Endothelial cell of umbilical vein (primary cell): ENCODE measurements at regions not wholly inside any gene's neighbourhood (a gene's known extent, or its start where the extent isn't known, plus 50 kb on each side); places are given as distances from the start of the nearest gene placed in this dataset.

ENCODE experiments used
- BruUV-seq: library from RNA; stranded (reverse); fragments of 400-500 nt; replicated peaks from 2 replicates; lab custom pipeline; 2021; lab: Mats Ljungman, UMichigan
- CTCF ChIA-PET: fragments of 300-600, 350-600 bp; sonication (Branson Sonifier 250); formaldehyde crosslinking; loops from one replicate; lab custom pipeline; 2021; ENCODE audit warnings: antibody characterized with exemption, inconsistent platforms; lab: Charles Lee
- POLR2A ChIA-PET: fragments of 300-600, 350-600 bp; sonication (Branson Sonifier 250); formaldehyde crosslinking; loops from one replicate; lab custom pipeline; 2021; ENCODE audit warnings: antibody characterized with exemption, inconsistent platforms; lab: Charles Lee
- DNase-seq: peaks from one replicate; pipeline ENCODE4 v3.0.0-alpha.2; 2011; ENCODE audit warnings: low read depth, low spot score
- FAIRE-seq: peaks from 2 replicates; lab custom pipeline; 2011; peaks lifted over from hg19 to GRCh38; lab: Jason Lieb, UNC
- H2AFZ ChIP-seq: 2 replicates; pipeline ENCODE4 v1.6.0; 2012; ENCODE audit warnings: low read depth, low read length, control low read depth, inconsistent platforms
- H3K27ac ChIP-seq: 2 replicates; pipeline ENCODE4 v1.5.1; 2011; ENCODE audit warnings: low read depth, mild to moderate bottlenecking, control low read depth, low read length, moderate library complexity; ENCODE audit not compliant: insufficient read depth
- H3K27me3 ChIP-seq, 2 experiments: 2 replicates each; pipeline versions ENCODE4 v1.6.0 to v1.6.1; 2011; ENCODE audit warnings: low read length in 2 of 2, mixed read lengths in 1 of 2; ENCODE audit not compliant: control insufficient read depth in 2 of 2, insufficient read depth in 2 of 2
- H3K36me3 ChIP-seq, 2 experiments: 2 replicates in 1 of 2; 3 replicates in 1 of 2; pipeline ENCODE4 v1.5.1; 2011; ENCODE audit warnings: low read length in 2 of 2, mild to moderate bottlenecking in 1 of 2, moderate library complexity in 1 of 2; ENCODE audit not compliant: control insufficient read depth in 2 of 2, insufficient read depth in 2 of 2; ENCODE audit errors: extremely low read depth in 1 of 2
- H3K4me1 ChIP-seq: 3 replicates; pipeline ENCODE4 v1.5.1; 2011; ENCODE audit warnings: mild to moderate bottlenecking, low read length; ENCODE audit not compliant: control insufficient read depth, insufficient read depth; ENCODE audit errors: extremely low read depth
- H3K4me2 ChIP-seq: 2 replicates; pipeline ENCODE4 v1.6.1; 2011; ENCODE audit warnings: low read length, control low read depth, mixed read lengths; ENCODE audit not compliant: insufficient read depth
- H3K4me3 ChIP-seq, 3 experiments: fragments of 200-600 bp in 1 of 3; sonication (generic), shearing (Covaris generic) in 1 of 3; replicated peaks in 1 of 3; 2 replicates each; pipeline ENCODE4 v1.5.1; 2011 to 2016; ENCODE audit warnings: control low read depth in 3 of 3, low read length in 3 of 3, mild to moderate bottlenecking in 2 of 3, inconsistent platforms in 1 of 3, low read depth in 1 of 3, moderate library complexity in 1 of 3; ENCODE audit not compliant: insufficient read depth in 1 of 3
- H3K79me2 ChIP-seq: 2 replicates; pipeline ENCODE4 v1.6.0; 2012; ENCODE audit warnings: low read length, inconsistent platforms; ENCODE audit not compliant: control insufficient read depth, insufficient read depth
- H3K9ac ChIP-seq: replicated peaks from 2 replicates; pipeline ENCODE3; 2011; ENCODE audit warnings: low read length, control low read depth; ENCODE audit not compliant: insufficient read depth; ENCODE audit errors: extremely low read depth
- H3K9me1 ChIP-seq: replicated peaks from 3 replicates; pipeline ENCODE4 v1.6.0; 2011; ENCODE audit warnings: mild to moderate bottlenecking, low read length; ENCODE audit not compliant: control insufficient read depth, insufficient read depth; ENCODE audit errors: extremely low read depth
- H3K9me3 ChIP-seq: replicated peaks from 2 replicates; pipeline ENCODE4 v1.5.1; 2012; ENCODE audit warnings: low read length, inconsistent platforms; ENCODE audit not compliant: control insufficient read depth, insufficient read depth
- H4K20me1 ChIP-seq: replicated peaks from 2 replicates; pipeline ENCODE3; 2011; ENCODE audit warnings: mild to moderate bottlenecking, low read length; ENCODE audit not compliant: control insufficient read depth, insufficient read depth; ENCODE audit errors: extremely low read depth
- EZH2 ChIP-seq: IDR thresholded peaks from 2 replicates; pipeline ENCODE4 v1.6.1; 2012; ENCODE audit warnings: borderline replicate concordance, low read depth, mild to moderate bottlenecking, moderate library complexity, low read length, inconsistent platforms; ENCODE audit not compliant: severe bottlenecking
- FOS ChIP-seq: IDR thresholded peaks from 2 replicates; pipeline ENCODE4 v1.6.1; 2011; ENCODE audit warnings: mild to moderate bottlenecking, low read length, moderate library complexity, borderline replicate concordance; ENCODE audit not compliant: insufficient read depth
- GATA2 ChIP-seq: IDR thresholded peaks from 2 replicates; pipeline ENCODE4 v1.7.0; 2011; ENCODE audit warnings: low read depth, mild to moderate bottlenecking, moderate library complexity, mixed read lengths, low read length; ENCODE audit not compliant: insufficient read length, insufficient read depth
- JUN ChIP-seq: IDR thresholded peaks from 2 replicates; pipeline ENCODE4 v1.6.1; 2011; ENCODE audit warnings: borderline replicate concordance, low read depth; ENCODE audit not compliant: insufficient read length, insufficient read depth
- MYC ChIP-seq: IDR thresholded peaks from one replicate; pipeline ENCODE4 v1.6.1; 2011; ENCODE audit warnings: mild to moderate bottlenecking, low read depth, low read length
- POLR2A ChIP-seq: IDR thresholded peaks from 2 replicates; pipeline ENCODE4 v1.6.1; 2012; ENCODE audit warnings: low read depth, mild to moderate bottlenecking, control low read depth, low read length
- POLR2AphosphoS5 ChIP-seq: IDR thresholded peaks from 2 replicates; pipeline ENCODE4 v1.6.1; 2012; ENCODE audit warnings: low read depth, mild to moderate bottlenecking, control low read depth, low read length, moderate library complexity; ENCODE audit not compliant: insufficient read depth
- dilution Hi-C: fragments of 300-500 bp; cut with MboI; formaldehyde crosslinking; loops from one replicate; pipeline ENCODE4 v1.15.0; 2019; ENCODE audit warnings: low sequenced_read_pairs; ENCODE audit not compliant: extremely low pct_ligation_motif_present
- intact Hi-C: fragments of 100-400 bp; cut with micrococcal nuclease; formaldehyde crosslinking; loops from one replicate; pipeline ENCODE4 v1.10.0; 2022
- TF ChIP-seq, protein P1 (sequence below), 2 donors: IDR thresholded peaks; 1 replicate in 1 of 2; 2 replicates in 1 of 2; pipeline ENCODE4 v1.5.1; 2011; ENCODE audit warnings: low read length in 2 of 2, mild to moderate bottlenecking in 2 of 2, moderate library complexity in 2 of 2, control low read depth in 1 of 2, inconsistent platforms in 1 of 2, low read depth in 1 of 2; ENCODE audit not compliant: insufficient read depth in 1 of 2; ENCODE audit errors: extremely low read depth in 1 of 2
- TF ChIP-seq, protein P2 (sequence below): IDR thresholded peaks from 2 replicates; pipeline ENCODE4 v1.6.1; 2011; ENCODE audit not compliant: insufficient read depth, insufficient read length

DNA sequence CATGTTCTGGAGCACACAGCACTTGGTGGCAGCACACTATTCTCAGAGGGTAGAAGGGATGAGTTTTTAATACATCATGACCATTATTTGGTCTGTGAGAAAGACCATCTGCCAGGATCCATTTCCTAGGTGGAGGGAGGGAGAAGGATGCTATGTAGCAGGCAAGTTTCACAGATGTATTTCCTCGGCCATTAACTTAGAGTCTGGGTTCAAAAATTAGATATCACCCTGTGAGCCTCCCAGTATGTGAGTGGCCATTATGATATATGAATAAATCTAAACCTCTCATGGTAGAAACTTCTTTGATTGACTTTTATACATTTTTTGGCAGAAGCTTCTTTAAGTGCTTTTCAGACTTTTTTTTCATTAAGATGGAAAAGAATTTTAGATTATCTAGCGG is 133.9 kb downstream of the SREK1 start:
- H3K27me3 ChIP-seq = peaks cover 3 to 6% of the 10 kb centered on the region in 2 experiments
- TF ChIP-seq, protein P1, sequence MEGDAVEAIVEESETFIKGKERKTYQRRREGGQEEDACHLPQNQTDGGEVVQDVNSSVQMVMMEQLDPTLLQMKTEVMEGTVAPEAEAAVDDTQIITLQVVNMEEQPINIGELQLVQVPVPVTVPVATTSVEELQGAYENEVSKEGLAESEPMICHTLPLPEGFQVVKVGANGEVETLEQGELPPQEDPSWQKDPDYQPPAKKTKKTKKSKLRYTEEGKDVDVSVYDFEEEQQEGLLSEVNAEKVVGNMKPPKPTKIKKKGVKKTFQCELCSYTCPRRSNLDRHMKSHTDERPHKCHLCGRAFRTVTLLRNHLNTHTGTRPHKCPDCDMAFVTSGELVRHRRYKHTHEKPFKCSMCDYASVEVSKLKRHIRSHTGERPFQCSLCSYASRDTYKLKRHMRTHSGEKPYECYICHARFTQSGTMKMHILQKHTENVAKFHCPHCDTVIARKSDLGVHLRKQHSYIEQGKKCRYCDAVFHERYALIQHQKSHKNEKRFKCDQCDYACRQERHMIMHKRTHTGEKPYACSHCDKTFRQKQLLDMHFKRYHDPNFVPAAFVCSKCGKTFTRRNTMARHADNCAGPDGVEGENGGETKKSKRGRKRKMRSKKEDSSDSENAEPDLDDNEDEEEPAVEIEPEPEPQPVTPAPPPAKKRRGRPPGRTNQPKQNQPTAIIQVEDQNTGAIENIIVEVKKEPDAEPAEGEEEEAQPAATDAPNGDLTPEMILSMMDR (IDR thresholded peaks at IDR 0.05; ENCODE audit: extremely low read depth in 1 of 2, insufficient read depth in 1 of 2, low read depth in 1 of 2, low read length in 2 of 2) = no peak
- TF ChIP-seq JUN (no peak), POLR2A (no peak), MYC (no peak), EZH2 (no peak), GATA2 (no peak), POLR2AphosphoS5 (no peak), FOS (no peak)
- TF ChIP-seq, protein P2, sequence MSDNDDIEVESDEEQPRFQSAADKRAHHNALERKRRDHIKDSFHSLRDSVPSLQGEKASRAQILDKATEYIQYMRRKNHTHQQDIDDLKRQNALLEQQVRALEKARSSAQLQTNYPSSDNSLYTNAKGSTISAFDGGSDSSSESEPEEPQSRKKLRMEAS = no peak
- no peaks in the 10 kb centered on the region for H3K36me3 ChIP-seq
- POLR2A ChIA-PET = no interaction called here
- no peak overlapping the region for H2AFZ ChIP-seq
- no peak for FAIRE-seq
- H3K27ac ChIP-seq = no peak overlapping the region
- DNase-seq = no peak
- BruUV-seq = no TSS peak
- no peaks in the 10 kb centered on the region for H4K20me1 ChIP-seq
- intact Hi-C loops (no loop called here), dilution Hi-C loops (no loop called here)
- H3K9ac ChIP-seq = no peak overlapping the region
- CTCF ChIA-PET = no interaction called here
- H3K4me2 ChIP-seq = no peak overlapping the region
- no peaks in the 10 kb centered on the region for H3K79me2 ChIP-seq
- no peaks in the 10 kb centered on the region for H3K4me1 ChIP-seq
- H3K4me3 ChIP-seq = no peak overlapping the region
- H3K9me1 ChIP-seq = no peaks in the 10 kb centered on the region
- no peaks in the 10 kb centered on the region for H3K9me3 ChIP-seq
